Loucy (cell line): ENCODE measurements at regions not wholly inside any gene's neighbourhood (a gene's known extent, or its start where the extent isn't known, plus 50 kb on each side); places are given as distances from the start of the nearest gene placed in this dataset.

Source experiments
- H2AFZ ChIP-seq: fragments of 200-600 bp; sonication (generic); 2 replicates; pipeline ENCODE4 v1.6.0; 2016; ENCODE audit warnings: antibody characterized with exemption, mild to moderate bottlenecking, low read length, moderate library complexity
- H3F3A ChIP-seq: fragments of 200-600 bp; 2 replicates; pipeline ENCODE4 v1.6.0; 2016; ENCODE audit warnings: antibody characterized with exemption, low read depth, mild to moderate bottlenecking
- H3K27me3 ChIP-seq: fragments of 200-600 bp; sonication (generic); 2 replicates; pipeline ENCODE4 v1.6.1; 2014; ENCODE audit warnings: low read length, mild to moderate bottlenecking; ENCODE audit not compliant: insufficient read depth, poor library complexity, severe bottlenecking
- H3K36me3 ChIP-seq: fragments of 200-600 bp; sonication (generic); 2 replicates; pipeline ENCODE4 v1.6.1; 2016; ENCODE audit warnings: low read length; ENCODE audit not compliant: insufficient read depth
- H3K4me1 ChIP-seq: fragments of 200-600 bp; sonication (generic); 2 replicates; pipeline ENCODE4 v1.5.1; 2014; ENCODE audit warnings: low read length, mild to moderate bottlenecking; ENCODE audit not compliant: insufficient read depth, poor library complexity, severe bottlenecking
- H3K4me2 ChIP-seq: fragments of 200-600 bp; sonication (generic); 2 replicates; pipeline ENCODE4 v1.6.0; 2014; ENCODE audit warnings: antibody characterized with exemption, low read length, low read depth, mild to moderate bottlenecking; ENCODE audit not compliant: poor library complexity, severe bottlenecking
- H3K4me3 ChIP-seq: fragments of 200-600 bp; sonication (generic); 2 replicates; pipeline ENCODE4 v1.5.1; 2014; ENCODE audit warnings: low read length, mild to moderate bottlenecking, mixed read lengths; ENCODE audit not compliant: poor library complexity, severe bottlenecking
- H3K79me2 ChIP-seq: fragments of 200-600 bp; sonication (generic); 2 replicates; pipeline ENCODE4 v1.6.1; 2014; ENCODE audit warnings: low read length; ENCODE audit not compliant: insufficient read depth
- H3K9ac ChIP-seq: fragments of 200-600 bp; sonication (generic); 2 replicates; pipeline ENCODE4 v1.6.0; 2014; ENCODE audit warnings: mild to moderate bottlenecking, low read depth, low read length, moderate library complexity; ENCODE audit not compliant: poor library complexity, severe bottlenecking
- H3K9me2 ChIP-seq: fragments of 200-600 bp; sonication (generic); replicated peaks from 2 replicates; pipeline ENCODE4 v1.6.1; 2016; ENCODE audit warnings: low read depth, low read length, mixed read lengths
- H3K9me3 ChIP-seq: fragments of 200-600 bp; sonication (generic); 2 replicates; pipeline ENCODE4 v1.6.1; 2014; ENCODE audit warnings: mild to moderate bottlenecking, antibody characterized with exemption, low read length, low read depth; ENCODE audit not compliant: insufficient read depth
- H4K20me1 ChIP-seq: fragments of 200-600 bp; sonication (generic); 2 replicates; pipeline ENCODE4 v1.6.0; 2014; ENCODE audit warnings: antibody characterized with exemption, low read length, mild to moderate bottlenecking; ENCODE audit not compliant: insufficient read depth, poor library complexity, severe bottlenecking
- CTCF ChIP-seq: fragments of 200-600 bp; sonication (generic); conservative IDR thresholded peaks from 2 replicates; pipeline ENCODE4 v1.5.1; 2014; ENCODE audit warnings: mild to moderate bottlenecking, antibody characterized with exemption, low read length
- EZH2phosphoT487 ChIP-seq: fragments of 200-600 bp; IDR thresholded peaks from 2 replicates; pipeline ENCODE4 v1.6.1; 2018; ENCODE audit warnings: antibody characterized with exemption, mild to moderate bottlenecking, moderate library complexity, borderline replicate concordance

- Histone ChIP-seq H4K20me1 (no peaks in the 10 kb centered on the region), H3K4me2 (no peak overlapping the region), H2AFZ (no peak overlapping the region), H3K36me3 (no peaks in the 10 kb centered on the region), H3K4me1 (no peaks in the 10 kb centered on the region), H3K27me3 (no peaks in the 10 kb centered on the region), H3K79me2 (no peaks in the 10 kb centered on the region), H3K9me2 (no peaks in the 10 kb centered on the region), H3F3A (no peaks in the 10 kb centered on the region), H3K9ac (no peak overlapping the region), H3K4me3 (no peak overlapping the region), H3K9me3 (no peaks in the 10 kb centered on the region)
- TF ChIP-seq EZH2phosphoT487 = no peak
- TF ChIP-seq CTCF = no peak
Observed at GRCh38 chr11:81422402-81422801, 1311.3 kb downstream of the FAM181B start.

- Histone ChIP-seq H3K4me2 (no peak overlapping the region), H3K9me3 (no peaks in the 10 kb centered on the region), H2AFZ (no peak overlapping the region), H3K9ac (no peak overlapping the region), H3K36me3 (no peaks in the 10 kb centered on the region), H3K27me3 (no peaks in the 10 kb centered on the region), H3K9me2 (no peaks in the 10 kb centered on the region), H4K20me1 (no peaks in the 10 kb centered on the region), H3K4me3 (no peak overlapping the region), H3K4me1 (no peaks in the 10 kb centered on the region), H3K79me2 (no peaks in the 10 kb centered on the region), H3F3A (no peaks in the 10 kb centered on the region)
- TF ChIP-seq EZH2phosphoT487 (no peak), CTCF (no peak)
Observed at GRCh38 chr11:81421251-81421860, 1312.3 kb downstream of the FAM181B start.

GRCh38 chr11:81420668-81421250 lies 1312.9 kb downstream of the FAM181B start:
- Histone ChIP-seq H3K79me2 (no peaks in the 10 kb centered on the region), H3K27me3 (no peaks in the 10 kb centered on the region), H4K20me1 (no peaks in the 10 kb centered on the region), H3F3A (no peaks in the 10 kb centered on the region), H3K36me3 (no peaks in the 10 kb centered on the region), H3K9me3 (no peaks in the 10 kb centered on the region), H3K4me3 (no peak overlapping the region), H3K4me1 (no peaks in the 10 kb centered on the region), H3K9me2 (no peaks in the 10 kb centered on the region), H2AFZ (no peak overlapping the region), H3K4me2 (no peak overlapping the region), H3K9ac (no peak overlapping the region)
- TF ChIP-seq CTCF (0 out of 2 replicates have a peak, but pooled peaks have one; percentile 13), EZH2phosphoT487 (no peak)
